Endothelial cell of umbilical vein (primary cell): ENCODE measurements at regions not wholly inside any gene's neighbourhood (a gene's known extent, or its start where the extent isn't known, plus 50 kb on each side); places are given as distances from the start of the nearest gene placed in this dataset.

Experiments
- BruUV-seq: library from RNA; stranded (reverse); fragments of 400-500 nt; replicated peaks from 2 replicates; lab custom pipeline; 2021; lab: Mats Ljungman, UMichigan
- CTCF ChIA-PET: fragments of 300-600, 350-600 bp; sonication (Branson Sonifier 250); formaldehyde crosslinking; loops from one replicate; lab custom pipeline; 2021; ENCODE audit warnings: antibody characterized with exemption, inconsistent platforms; lab: Charles Lee
- POLR2A ChIA-PET: fragments of 300-600, 350-600 bp; sonication (Branson Sonifier 250); formaldehyde crosslinking; loops from one replicate; lab custom pipeline; 2021; ENCODE audit warnings: antibody characterized with exemption, inconsistent platforms; lab: Charles Lee
- DNase-seq: peaks from one replicate; pipeline ENCODE4 v3.0.0-alpha.2; 2011; ENCODE audit warnings: low read depth, low spot score
- FAIRE-seq: peaks from 2 replicates; lab custom pipeline; 2011; peaks lifted over from hg19 to GRCh38; lab: Jason Lieb, UNC
- H2AFZ ChIP-seq: 2 replicates; pipeline ENCODE4 v1.6.0; 2012; ENCODE audit warnings: low read depth, low read length, control low read depth, inconsistent platforms
- H3K27ac ChIP-seq: 2 replicates; pipeline ENCODE4 v1.5.1; 2011; ENCODE audit warnings: low read depth, mild to moderate bottlenecking, control low read depth, low read length, moderate library complexity; ENCODE audit not compliant: insufficient read depth
- H3K27me3 ChIP-seq, 2 experiments: 2 replicates each; pipeline versions ENCODE4 v1.6.0 to v1.6.1; 2011; ENCODE audit warnings: low read length in 2 of 2, mixed read lengths in 1 of 2; ENCODE audit not compliant: control insufficient read depth in 2 of 2, insufficient read depth in 2 of 2
- H3K36me3 ChIP-seq, 2 experiments: 2 replicates in 1 of 2; 3 replicates in 1 of 2; pipeline ENCODE4 v1.5.1; 2011; ENCODE audit warnings: low read length in 2 of 2, mild to moderate bottlenecking in 1 of 2, moderate library complexity in 1 of 2; ENCODE audit not compliant: control insufficient read depth in 2 of 2, insufficient read depth in 2 of 2; ENCODE audit errors: extremely low read depth in 1 of 2
- H3K4me1 ChIP-seq: 3 replicates; pipeline ENCODE4 v1.5.1; 2011; ENCODE audit warnings: mild to moderate bottlenecking, low read length; ENCODE audit not compliant: control insufficient read depth, insufficient read depth; ENCODE audit errors: extremely low read depth
- H3K4me2 ChIP-seq: 2 replicates; pipeline ENCODE4 v1.6.1; 2011; ENCODE audit warnings: low read length, control low read depth, mixed read lengths; ENCODE audit not compliant: insufficient read depth
- H3K4me3 ChIP-seq, 3 experiments: fragments of 200-600 bp in 1 of 3; sonication (generic), shearing (Covaris generic) in 1 of 3; replicated peaks in 1 of 3; 2 replicates each; pipeline ENCODE4 v1.5.1; 2011 to 2016; ENCODE audit warnings: control low read depth in 3 of 3, low read length in 3 of 3, mild to moderate bottlenecking in 2 of 3, inconsistent platforms in 1 of 3, low read depth in 1 of 3, moderate library complexity in 1 of 3; ENCODE audit not compliant: insufficient read depth in 1 of 3
- H3K79me2 ChIP-seq: 2 replicates; pipeline ENCODE4 v1.6.0; 2012; ENCODE audit warnings: low read length, inconsistent platforms; ENCODE audit not compliant: control insufficient read depth, insufficient read depth
- H3K9ac ChIP-seq: replicated peaks from 2 replicates; pipeline ENCODE3; 2011; ENCODE audit warnings: low read length, control low read depth; ENCODE audit not compliant: insufficient read depth; ENCODE audit errors: extremely low read depth
- H3K9me1 ChIP-seq: replicated peaks from 3 replicates; pipeline ENCODE4 v1.6.0; 2011; ENCODE audit warnings: mild to moderate bottlenecking, low read length; ENCODE audit not compliant: control insufficient read depth, insufficient read depth; ENCODE audit errors: extremely low read depth
- H3K9me3 ChIP-seq: replicated peaks from 2 replicates; pipeline ENCODE4 v1.5.1; 2012; ENCODE audit warnings: low read length, inconsistent platforms; ENCODE audit not compliant: control insufficient read depth, insufficient read depth
- H4K20me1 ChIP-seq: replicated peaks from 2 replicates; pipeline ENCODE3; 2011; ENCODE audit warnings: mild to moderate bottlenecking, low read length; ENCODE audit not compliant: control insufficient read depth, insufficient read depth; ENCODE audit errors: extremely low read depth
- EZH2 ChIP-seq: IDR thresholded peaks from 2 replicates; pipeline ENCODE4 v1.6.1; 2012; ENCODE audit warnings: borderline replicate concordance, low read depth, mild to moderate bottlenecking, moderate library complexity, low read length, inconsistent platforms; ENCODE audit not compliant: severe bottlenecking
- FOS ChIP-seq: IDR thresholded peaks from 2 replicates; pipeline ENCODE4 v1.6.1; 2011; ENCODE audit warnings: mild to moderate bottlenecking, low read length, moderate library complexity, borderline replicate concordance; ENCODE audit not compliant: insufficient read depth
- GATA2 ChIP-seq: IDR thresholded peaks from 2 replicates; pipeline ENCODE4 v1.7.0; 2011; ENCODE audit warnings: low read depth, mild to moderate bottlenecking, moderate library complexity, mixed read lengths, low read length; ENCODE audit not compliant: insufficient read length, insufficient read depth
- JUN ChIP-seq: IDR thresholded peaks from 2 replicates; pipeline ENCODE4 v1.6.1; 2011; ENCODE audit warnings: borderline replicate concordance, low read depth; ENCODE audit not compliant: insufficient read length, insufficient read depth
- MAX ChIP-seq: IDR thresholded peaks from 2 replicates; pipeline ENCODE4 v1.6.1; 2011; ENCODE audit not compliant: insufficient read depth, insufficient read length
- MYC ChIP-seq: IDR thresholded peaks from one replicate; pipeline ENCODE4 v1.6.1; 2011; ENCODE audit warnings: mild to moderate bottlenecking, low read depth, low read length
- POLR2A ChIP-seq: IDR thresholded peaks from 2 replicates; pipeline ENCODE4 v1.6.1; 2012; ENCODE audit warnings: low read depth, mild to moderate bottlenecking, control low read depth, low read length
- POLR2AphosphoS5 ChIP-seq: IDR thresholded peaks from 2 replicates; pipeline ENCODE4 v1.6.1; 2012; ENCODE audit warnings: low read depth, mild to moderate bottlenecking, control low read depth, low read length, moderate library complexity; ENCODE audit not compliant: insufficient read depth
- dilution Hi-C: fragments of 300-500 bp; cut with MboI; formaldehyde crosslinking; loops from one replicate; pipeline ENCODE4 v1.15.0; 2019; ENCODE audit warnings: low sequenced_read_pairs; ENCODE audit not compliant: extremely low pct_ligation_motif_present
- intact Hi-C: fragments of 100-400 bp; cut with micrococcal nuclease; formaldehyde crosslinking; loops from one replicate; pipeline ENCODE4 v1.10.0; 2022
- TF ChIP-seq, protein P1 (sequence below), 2 donors: IDR thresholded peaks; 1 replicate in 1 of 2; 2 replicates in 1 of 2; pipeline ENCODE4 v1.5.1; 2011; ENCODE audit warnings: low read length in 2 of 2, mild to moderate bottlenecking in 2 of 2, moderate library complexity in 2 of 2, control low read depth in 1 of 2, inconsistent platforms in 1 of 2, low read depth in 1 of 2; ENCODE audit not compliant: insufficient read depth in 1 of 2; ENCODE audit errors: extremely low read depth in 1 of 2

DNA sequence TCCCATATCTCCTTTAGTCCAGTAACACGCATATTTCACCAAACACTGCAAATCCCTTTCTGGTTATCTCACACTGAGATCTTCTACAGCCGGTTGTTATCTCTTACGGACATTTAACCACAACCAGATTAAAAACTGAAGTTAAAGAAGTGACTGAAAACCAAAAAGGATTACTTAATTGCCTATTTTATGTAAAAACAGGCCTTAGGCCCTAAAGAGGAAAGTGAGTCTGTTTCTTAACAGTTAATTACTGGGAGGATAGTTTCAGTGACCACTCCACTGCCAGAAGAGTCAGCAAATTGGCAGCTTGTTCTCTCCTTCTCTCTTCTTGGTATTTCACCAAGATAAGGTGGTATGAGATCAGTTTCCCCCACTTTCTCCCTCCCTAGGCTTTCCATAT is 161.9 kb upstream of the MEOX2 start:
- H3K27me3 ChIP-seq = no peaks in the 10 kb centered on the region
- intact Hi-C loops (no loop called here), dilution Hi-C loops (no loop called here)
- DNase-seq (no peak), FAIRE-seq (no peak)
- no peak overlapping the region for H2AFZ ChIP-seq
- no peaks in the 10 kb centered on the region for H4K20me1 ChIP-seq
- peaks cover 5% of the 10 kb centered on the region for H3K4me1 ChIP-seq
- TF ChIP-seq FOS = no peak
- no peak for TF ChIP-seq JUN
- TF ChIP-seq POLR2A = no peak
- TF ChIP-seq MAX = no peak
- no peak for TF ChIP-seq EZH2
- TF ChIP-seq GATA2 = no peak
- TF ChIP-seq, protein P1, sequence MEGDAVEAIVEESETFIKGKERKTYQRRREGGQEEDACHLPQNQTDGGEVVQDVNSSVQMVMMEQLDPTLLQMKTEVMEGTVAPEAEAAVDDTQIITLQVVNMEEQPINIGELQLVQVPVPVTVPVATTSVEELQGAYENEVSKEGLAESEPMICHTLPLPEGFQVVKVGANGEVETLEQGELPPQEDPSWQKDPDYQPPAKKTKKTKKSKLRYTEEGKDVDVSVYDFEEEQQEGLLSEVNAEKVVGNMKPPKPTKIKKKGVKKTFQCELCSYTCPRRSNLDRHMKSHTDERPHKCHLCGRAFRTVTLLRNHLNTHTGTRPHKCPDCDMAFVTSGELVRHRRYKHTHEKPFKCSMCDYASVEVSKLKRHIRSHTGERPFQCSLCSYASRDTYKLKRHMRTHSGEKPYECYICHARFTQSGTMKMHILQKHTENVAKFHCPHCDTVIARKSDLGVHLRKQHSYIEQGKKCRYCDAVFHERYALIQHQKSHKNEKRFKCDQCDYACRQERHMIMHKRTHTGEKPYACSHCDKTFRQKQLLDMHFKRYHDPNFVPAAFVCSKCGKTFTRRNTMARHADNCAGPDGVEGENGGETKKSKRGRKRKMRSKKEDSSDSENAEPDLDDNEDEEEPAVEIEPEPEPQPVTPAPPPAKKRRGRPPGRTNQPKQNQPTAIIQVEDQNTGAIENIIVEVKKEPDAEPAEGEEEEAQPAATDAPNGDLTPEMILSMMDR (IDR thresholded peaks at IDR 0.05; ENCODE audit: extremely low read depth in 1 of 2, insufficient read depth in 1 of 2, low read depth in 1 of 2, low read length in 2 of 2) = no peak
- TF ChIP-seq MYC = no peak
- no peak for TF ChIP-seq POLR2AphosphoS5
- no peaks in the 10 kb centered on the region for H3K9me1 ChIP-seq
- no peaks in the 10 kb centered on the region for H3K79me2 ChIP-seq
- H3K9ac ChIP-seq = no peak overlapping the region
- H3K4me3 ChIP-seq = no peak overlapping the region
- no peaks in the 10 kb centered on the region for H3K36me3 ChIP-seq
- H3K4me2 ChIP-seq = no peak overlapping the region
- BruUV-seq = no TSS peak
- no peaks in the 10 kb centered on the region for H3K9me3 ChIP-seq
- ChIA-PET CTCF (no interaction called here), POLR2A (no interaction called here)
- H3K27ac ChIP-seq = no peak overlapping the region
